Endodermal cell (in vitro differentiated cells): ENCODE measurements at regions not wholly inside any gene's neighbourhood (a gene's known extent, or its start where the extent isn't known, plus 50 kb on each side); places are given as distances from the start of the nearest gene placed in this dataset.

Experiments
- DNase-seq: peaks from one replicate; pipeline ENCODE4 v3.0.0-alpha.2; 2017
- H3K27ac ChIP-seq: 2 replicates; pipeline ENCODE4 v1.5.1; 2013; ENCODE audit warnings: mild to moderate bottlenecking, low read depth, low read length, moderate library complexity
- H3K27me3 ChIP-seq: 2 replicates; pipeline ENCODE4 v1.6.1; 2013; ENCODE audit warnings: mild to moderate bottlenecking, low read length, moderate library complexity; ENCODE audit not compliant: insufficient read depth, control insufficient read depth, poor library complexity, severe bottlenecking
- H3K36me3 ChIP-seq: 2 replicates; pipeline ENCODE4 v1.7.0; 2013; ENCODE audit warnings: mild to moderate bottlenecking, low read length, moderate library complexity; ENCODE audit not compliant: control insufficient read depth, insufficient read depth
- H3K4me1 ChIP-seq: one replicate; pipeline ENCODE4 v1.7.0; 2013; ENCODE audit warnings: low read length; ENCODE audit not compliant: control insufficient read depth, insufficient read depth
- H3K4me3 ChIP-seq: 2 replicates; pipeline ENCODE4 v1.5.1; 2013; ENCODE audit warnings: mild to moderate bottlenecking, low read length, moderate library complexity
- H3K9ac ChIP-seq: 2 replicates; pipeline ENCODE4 v1.6.1; 2013; ENCODE audit warnings: mild to moderate bottlenecking, low read length, moderate library complexity; ENCODE audit not compliant: poor library complexity, severe bottlenecking; ENCODE audit errors: extremely low read depth
- H3K9me3 ChIP-seq: 2 replicates; pipeline ENCODE4 v1.6.1; 2013; ENCODE audit warnings: mild to moderate bottlenecking, low read length, moderate library complexity; ENCODE audit not compliant: control insufficient read depth
- H3K27ac Mint-ChIP-seq: 2 replicates; pipeline ENCODE4 v1.8.0; 2020; ENCODE audit warnings: mixed read lengths
- H3K27me3 Mint-ChIP-seq: 2 replicates; pipeline ENCODE4 v1.8.0; 2021; ENCODE audit warnings: mild to moderate bottlenecking, mixed read lengths; ENCODE audit not compliant: insufficient read depth
- H3K36me3 Mint-ChIP-seq: 2 replicates; pipeline ENCODE4 v1.8.0; 2020; ENCODE audit warnings: low read depth, mixed read lengths
- H3K4me1 Mint-ChIP-seq: 2 replicates; pipeline ENCODE4 v1.8.0; 2020; ENCODE audit warnings: mixed read lengths
- H3K4me3 Mint-ChIP-seq: 2 replicates; pipeline ENCODE4 v1.8.0; 2020; ENCODE audit warnings: mild to moderate bottlenecking, moderate library complexity, mixed read lengths
- H3K9me3 Mint-ChIP-seq: 2 replicates; pipeline ENCODE4 v1.8.0; 2020; ENCODE audit warnings: mild to moderate bottlenecking, mixed read lengths
- WGBS, 2 experiments: methylation state at CpG; one replicate each; pipeline versions ENCODE4 v1.1.5 to v1.1.7; 2013; ENCODE audit warnings: missing lambda C conversion rate in 2 of 2, mixed read lengths in 1 of 2; ENCODE audit not compliant: insufficient coverage in 1 of 2, insufficient read length in 1 of 2; 5-methylcytosine and 5-hydroxymethylcytosine counted together
- TF ChIP-seq, protein P1 (sequence below): fragments of 200-600 bp; sonication (generic); conservative IDR thresholded peaks from 2 replicates; pipeline ENCODE4 v1.5.0; 2021; ENCODE audit warnings: antibody characterized with exemption, mild to moderate bottlenecking

DNA sequence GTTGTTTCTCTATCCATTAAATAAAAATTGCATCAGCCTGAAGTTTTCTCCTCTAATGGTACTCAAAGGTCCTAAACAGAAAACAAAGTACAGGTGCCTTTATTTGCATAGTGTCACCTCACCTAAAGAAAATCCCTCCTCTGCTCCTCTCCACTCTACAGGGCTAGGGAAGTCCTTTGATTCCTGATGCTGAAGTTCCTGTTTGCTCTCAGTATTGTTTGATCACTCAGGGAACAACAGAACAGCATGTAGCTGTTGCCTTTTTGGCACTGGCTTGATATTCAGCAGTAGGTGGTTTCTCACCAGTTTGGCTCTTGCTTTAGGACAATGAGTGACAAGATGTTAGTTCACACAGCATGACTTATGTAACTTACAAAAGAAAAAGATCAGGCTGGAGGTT is 156.2 kb upstream of the SLC7A11 start:
- TF ChIP-seq, protein P1, sequence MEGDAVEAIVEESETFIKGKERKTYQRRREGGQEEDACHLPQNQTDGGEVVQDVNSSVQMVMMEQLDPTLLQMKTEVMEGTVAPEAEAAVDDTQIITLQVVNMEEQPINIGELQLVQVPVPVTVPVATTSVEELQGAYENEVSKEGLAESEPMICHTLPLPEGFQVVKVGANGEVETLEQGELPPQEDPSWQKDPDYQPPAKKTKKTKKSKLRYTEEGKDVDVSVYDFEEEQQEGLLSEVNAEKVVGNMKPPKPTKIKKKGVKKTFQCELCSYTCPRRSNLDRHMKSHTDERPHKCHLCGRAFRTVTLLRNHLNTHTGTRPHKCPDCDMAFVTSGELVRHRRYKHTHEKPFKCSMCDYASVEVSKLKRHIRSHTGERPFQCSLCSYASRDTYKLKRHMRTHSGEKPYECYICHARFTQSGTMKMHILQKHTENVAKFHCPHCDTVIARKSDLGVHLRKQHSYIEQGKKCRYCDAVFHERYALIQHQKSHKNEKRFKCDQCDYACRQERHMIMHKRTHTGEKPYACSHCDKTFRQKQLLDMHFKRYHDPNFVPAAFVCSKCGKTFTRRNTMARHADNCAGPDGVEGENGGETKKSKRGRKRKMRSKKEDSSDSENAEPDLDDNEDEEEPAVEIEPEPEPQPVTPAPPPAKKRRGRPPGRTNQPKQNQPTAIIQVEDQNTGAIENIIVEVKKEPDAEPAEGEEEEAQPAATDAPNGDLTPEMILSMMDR: no peak
- H3K4me1 Mint-ChIP-seq: peaks cover 30% of the 10 kb centered on the region
- H3K27me3 Mint-ChIP-seq: no peaks in the 10 kb centered on the region
- Histone ChIP-seq H3K9me3 (no peaks in the 10 kb centered on the region), H3K27ac (no peak overlapping the region), H3K4me3 (peak overlapping the region; percentile 66), H3K4me1 (peaks cover 15% of the 10 kb centered on the region), H3K27me3 (no peaks in the 10 kb centered on the region), H3K9ac (no peak overlapping the region), H3K36me3 (no peaks in the 10 kb centered on the region)
- peaks cover 3% of the 10 kb centered on the region for H3K36me3 Mint-ChIP-seq
- peak; percentile 83 for DNase-seq
- H3K4me3 Mint-ChIP-seq: no peak overlapping the region
- H3K9me3 Mint-ChIP-seq: peaks cover 5% of the 10 kb centered on the region
- H3K27ac Mint-ChIP-seq: peak overlapping the region; percentile 81

GRCh38 chr4:138393886-138394610 is 151.9 kb upstream of the SLC7A11 start:
- H3K4me1 ChIP-seq: peaks cover 4% of the 10 kb centered on the region
- WGBS, 2 experiments: 98 to 100% methylated on average over 1 to 2 of the region's 2 CpGs
- H3K27me3 Mint-ChIP-seq: no peaks in the 10 kb centered on the region
- no peak overlapping the region for H3K27ac Mint-ChIP-seq
- H3K36me3 ChIP-seq: no peaks in the 10 kb centered on the region
- no peak overlapping the region for H3K9ac ChIP-seq
- DNase-seq: no peak
- no peaks in the 10 kb centered on the region for H3K9me3 ChIP-seq
- H3K4me3 Mint-ChIP-seq: no peak overlapping the region
- H3K4me1 Mint-ChIP-seq: peaks cover 16% of the 10 kb centered on the region
- H3K9me3 Mint-ChIP-seq: no peaks in the 10 kb centered on the region
- H3K27me3 ChIP-seq: no peaks in the 10 kb centered on the region
- H3K36me3 Mint-ChIP-seq: no peaks in the 10 kb centered on the region
- TF ChIP-seq, protein P1: no peak
- no peak overlapping the region for H3K27ac ChIP-seq
- H3K4me3 ChIP-seq: no peak overlapping the region

DNA sequence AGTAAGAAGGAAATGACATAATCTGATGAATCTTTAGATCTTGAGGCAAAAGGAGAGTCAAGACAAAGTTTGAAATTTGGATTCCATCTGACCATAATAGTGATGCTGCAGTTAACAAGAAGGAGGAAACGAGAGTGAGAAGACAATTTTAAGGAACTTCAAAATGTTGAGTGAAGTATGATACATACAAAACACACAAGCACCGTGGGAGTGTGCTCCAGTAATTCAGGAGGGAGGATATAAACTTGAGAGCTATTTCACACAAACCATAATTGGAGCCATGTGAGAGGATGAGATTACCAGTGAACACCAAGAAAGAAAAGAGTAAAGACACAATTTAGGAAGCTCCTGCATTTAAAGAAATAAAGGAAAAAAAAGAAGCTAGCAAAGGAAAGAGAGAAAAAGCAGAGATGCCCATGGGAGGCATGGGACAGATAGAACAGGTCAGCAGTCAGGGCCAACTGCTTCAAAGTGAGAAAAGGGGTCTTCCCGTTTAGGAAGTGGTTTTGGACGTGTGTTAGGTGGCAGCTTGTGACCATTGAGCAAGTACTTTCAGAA is 150.7 kb upstream of the SLC7A11 start:
- Mint-ChIP-seq H3K4me3 (no peak overlapping the region), H3K9me3 (no peaks in the 10 kb centered on the region), H3K27me3 (no peaks in the 10 kb centered on the region), H3K36me3 (no peaks in the 10 kb centered on the region), H3K4me1 (peaks cover 4% of the 10 kb centered on the region), H3K27ac (no peak overlapping the region)
- Histone ChIP-seq H3K27ac (no peak overlapping the region), H3K4me3 (no peak overlapping the region), H3K9me3 (no peaks in the 10 kb centered on the region), H3K4me1 (no peaks in the 10 kb centered on the region), H3K36me3 (no peaks in the 10 kb centered on the region), H3K27me3 (no peaks in the 10 kb centered on the region), H3K9ac (no peak overlapping the region)
- TF ChIP-seq, protein P1: no peak
- DNase-seq: no peak
- 90 to 100% methylated on average over 1 to 4 of the region's 4 CpGs for WGBS, 2 experiments
